Chondrocyte (in vitro differentiated cells): ENCODE measurements at regions not wholly inside any gene's neighbourhood (a gene's known extent, or its start where the extent isn't known, plus 50 kb on each side); places are given as distances from the start of the nearest gene placed in this dataset.

Experiments
- DNase-seq: peaks from one replicate; pipeline ENCODE4 v3.0.0; 2021; ENCODE audit warnings: mixed read lengths, low spot score
- H3K27ac Mint-ChIP-seq: one replicate; pipeline ENCODE4 v1.8.0; 2021; ENCODE audit warnings: mild to moderate bottlenecking, moderate library complexity, mixed read lengths; ENCODE audit not compliant: unreplicated experiment
- H3K27me3 Mint-ChIP-seq: 2 replicates; pipeline ENCODE4 v1.8.0; 2021; ENCODE audit warnings: low read depth, mixed read lengths
- H3K36me3 Mint-ChIP-seq: 2 replicates; pipeline ENCODE4 v1.8.0; 2021; ENCODE audit warnings: low read depth, mixed read lengths
- H3K4me1 Mint-ChIP-seq: 2 replicates; pipeline ENCODE4 v1.8.0; 2021; ENCODE audit warnings: low read depth, mild to moderate bottlenecking, mixed read lengths
- H3K4me3 Mint-ChIP-seq: one replicate; pipeline ENCODE4 v1.8.0; 2021; ENCODE audit warnings: mild to moderate bottlenecking, moderate library complexity, mixed read lengths; ENCODE audit not compliant: unreplicated experiment
- H3K9me3 Mint-ChIP-seq: 2 replicates; pipeline ENCODE4 v1.8.0; 2021; ENCODE audit warnings: low read depth, mixed read lengths
- CTCF ChIP-seq: fragments of 200-600 bp; sonication (generic); IDR thresholded peaks from 2 replicates; pipeline ENCODE4 v1.5.0; 2021; ENCODE audit warnings: antibody characterized with exemption, mild to moderate bottlenecking, moderate library complexity

- no peaks in the 10 kb centered on the region for H3K27me3 Mint-ChIP-seq
- no peaks in the 10 kb centered on the region for H3K9me3 Mint-ChIP-seq
- no peak overlapping the region for H3K4me3 Mint-ChIP-seq
- no peak for DNase-seq
- TF ChIP-seq CTCF: no peak
- no peaks in the 10 kb centered on the region for H3K36me3 Mint-ChIP-seq
- no peak overlapping the region for H3K27ac Mint-ChIP-seq
- H3K4me1 Mint-ChIP-seq: peaks cover 3% of the 10 kb centered on the region
These were observed 151.8 kb downstream of the SMIM20 start for GRCh38 chr4:26065833-26066232.

- no peaks in the 10 kb centered on the region for H3K36me3 Mint-ChIP-seq
- peaks cover 1% of the 10 kb centered on the region for H3K4me1 Mint-ChIP-seq
- H3K9me3 Mint-ChIP-seq: peaks cover 5% of the 10 kb centered on the region
- no peak overlapping the region for H3K27ac Mint-ChIP-seq
- H3K27me3 Mint-ChIP-seq: no peaks in the 10 kb centered on the region
- H3K4me3 Mint-ChIP-seq: no peak overlapping the region
- no peak for TF ChIP-seq CTCF
- DNase-seq: no peak
These were observed 153.0 kb downstream of the SMIM20 start for GRCh38 chr4:26067035-26067434.

GRCh38 chr4:26069218-26069617 is 155.2 kb downstream of the SMIM20 start:
- no peaks in the 10 kb centered on the region for H3K27me3 Mint-ChIP-seq
- H3K27ac Mint-ChIP-seq: no peak overlapping the region
- no peaks in the 10 kb centered on the region for H3K36me3 Mint-ChIP-seq
- no peak for DNase-seq
- no peaks in the 10 kb centered on the region for H3K4me1 Mint-ChIP-seq
- peak; percentile 66 for TF ChIP-seq CTCF
- H3K9me3 Mint-ChIP-seq: peaks cover 5% of the 10 kb centered on the region
- H3K4me3 Mint-ChIP-seq: no peak overlapping the region

GRCh38 chr4:26071688-26072087 is 157.7 kb downstream of the SMIM20 start:
- Mint-ChIP-seq H3K36me3 (peaks cover 4% of the 10 kb centered on the region), H3K4me3 (no peak overlapping the region), H3K27ac (no peak overlapping the region)

GRCh38 chr4:26073886-26074560 is 160.0 kb downstream of the SMIM20 start:
- no peak for DNase-seq
- Mint-ChIP-seq H3K27ac (no peak overlapping the region), H3K9me3 (peaks cover 11% of the 10 kb centered on the region), H3K4me3 (no peak overlapping the region), H3K27me3 (no peaks in the 10 kb centered on the region), H3K36me3 (peaks cover 5% of the 10 kb centered on the region), H3K4me1 (no peaks in the 10 kb centered on the region)
- TF ChIP-seq CTCF: no peak

More at GRCh38 chr4:26071688-26072087, 157.7 kb downstream of the SMIM20 start:
- no peak for TF ChIP-seq CTCF
- Mint-ChIP-seq H3K27me3 (no peaks in the 10 kb centered on the region), H3K4me1 (no peaks in the 10 kb centered on the region), H3K9me3 (peaks cover 10% of the 10 kb centered on the region)
- no peak for DNase-seq
